WTC11 (cell line): ENCODE measurements at regions not wholly inside any gene's neighbourhood (a gene's known extent, or its start where the extent isn't known, plus 50 kb on each side); places are given as distances from the start of the nearest gene placed in this dataset.

Source experiments
- ATAC-seq: fragments of 200-7000 bp; cut with Tn5 transposase; 2 replicates; pipeline ENCODE4 v1.10.0; 2021; ENCODE audit warnings: mild to moderate bottlenecking, moderate library complexity
- CTCF ChIA-PET: fragments of 300-600 bp; sonication (Branson Sonifier 250); formaldehyde crosslinking; loops from one replicate; lab custom pipeline; 2021; ENCODE audit warnings: antibody characterized with exemption; lab: Charles Lee
- POLR2A ChIA-PET: fragments of 350-600 bp; sonication (Branson Sonifier 250); formaldehyde crosslinking; loops from one replicate; lab custom pipeline; 2021; ENCODE audit warnings: antibody characterized with exemption; lab: Charles Lee
- DNase-seq: peaks from one replicate; pipeline ENCODE4 v3.0.0; 2021; ENCODE audit warnings: low spot score
- H3K27ac Mint-ChIP-seq: 2 replicates; pipeline ENCODE4 v1.8.0; 2021; ENCODE audit warnings: mixed read lengths
- H3K27me3 Mint-ChIP-seq: 2 replicates; pipeline ENCODE4 v1.8.0; 2021; ENCODE audit warnings: low read depth, mild to moderate bottlenecking, moderate library complexity, mixed read lengths
- H3K36me3 Mint-ChIP-seq: 2 replicates; pipeline ENCODE4 v1.8.0; 2021; ENCODE audit warnings: mixed read lengths
- H3K4me1 Mint-ChIP-seq: 2 replicates; pipeline ENCODE4 v1.8.0; 2022; ENCODE audit warnings: mixed read lengths
- H3K4me3 Mint-ChIP-seq: 2 replicates; pipeline ENCODE4 v1.8.0; 2021; ENCODE audit warnings: mild to moderate bottlenecking, moderate library complexity, mixed read lengths
- H3K9me3 Mint-ChIP-seq: 2 replicates; pipeline ENCODE4 v1.8.0; 2021; ENCODE audit warnings: mixed read lengths
- ATF2 ChIP-seq: sonication (generic); formaldehyde crosslinking; IDR thresholded peaks from 2 replicates; pipeline ENCODE4 v1.8.1; 2022; ENCODE audit warnings: low read depth, missing genetic modification reagents, borderline replicate concordance
- E2F5 ChIP-seq: sonication (generic); formaldehyde crosslinking; IDR thresholded peaks from 2 replicates; pipeline ENCODE4 v1.8.1; 2022; ENCODE audit warnings: mild to moderate bottlenecking, moderate library complexity, missing genetic modification reagents
- ESRRA ChIP-seq: sonication (generic); formaldehyde crosslinking; IDR thresholded peaks from 2 replicates; pipeline ENCODE4 v1.8.1; 2022; ENCODE audit warnings: mild to moderate bottlenecking, missing genetic modification reagents, borderline replicate concordance
- ETV6 ChIP-seq: sonication (generic); formaldehyde crosslinking; IDR thresholded peaks from 2 replicates; pipeline ENCODE4 v1.8.1; 2022; ENCODE audit warnings: mild to moderate bottlenecking, missing genetic modification reagents
- FOXP1 ChIP-seq: sonication (generic); formaldehyde crosslinking; IDR thresholded peaks from 2 replicates; pipeline ENCODE4 v1.8.0; 2022; ENCODE audit warnings: missing genetic modification reagents, mild to moderate bottlenecking, moderate library complexity, borderline replicate concordance
- GABPB1 ChIP-seq: sonication (generic); formaldehyde crosslinking; IDR thresholded peaks from 2 replicates; pipeline ENCODE4 v1.8.1; 2023; ENCODE audit warnings: mild to moderate bottlenecking, missing genetic modification reagents
- GRHL2 ChIP-seq: fragments of 250-450 bp; sonication (Bioruptor Pico); IDR thresholded peaks from 2 replicates; pipeline ENCODE4 v1.8.0; 2022; ENCODE audit warnings: mild to moderate bottlenecking, moderate library complexity; ENCODE audit not compliant: insufficient replicate concordance, severe bottlenecking
- HMGA2 ChIP-seq: fragments of 250-450 bp; sonication (Bioruptor Pico); IDR thresholded peaks from 2 replicates; pipeline ENCODE4 v1.4.0; 2021; ENCODE audit warnings: mild to moderate bottlenecking, moderate library complexity
- JAZF1 ChIP-seq: fragments of 250-450 bp; sonication (Bioruptor Pico); IDR thresholded peaks from 2 replicates; pipeline ENCODE4 v1.9.0; 2021; ENCODE audit warnings: moderate library complexity, mild to moderate bottlenecking, inconsistent platforms
- JUN ChIP-seq: sonication (generic); formaldehyde crosslinking; IDR thresholded peaks from 2 replicates; pipeline ENCODE4 v1.8.0; 2023; ENCODE audit warnings: mild to moderate bottlenecking, missing genetic modification reagents
- OVOL2 ChIP-seq: fragments of 250-450 bp; sonication (Bioruptor Pico); IDR thresholded peaks from 2 replicates; pipeline ENCODE4 v1.9.0; 2021; ENCODE audit warnings: mild to moderate bottlenecking, borderline replicate concordance
- ZNF671 ChIP-seq: fragments of 250-450 bp; sonication (Bioruptor Pico); IDR thresholded peaks from 2 replicates; pipeline ENCODE4 v1.8.0; 2021; ENCODE audit warnings: mild to moderate bottlenecking
- TF ChIP-seq, protein P1 (sequence below): sonication (generic); formaldehyde crosslinking; IDR thresholded peaks from 2 replicates; pipeline ENCODE4 v1.8.0; 2023; ENCODE audit warnings: mild to moderate bottlenecking, missing genetic modification reagents
- TF ChIP-seq, protein P2 (sequence below): sonication (generic); formaldehyde crosslinking; IDR thresholded peaks from 2 replicates; pipeline ENCODE4 v1.8.0; 2022; ENCODE audit warnings: mild to moderate bottlenecking, missing genetic modification reagents

DNA sequence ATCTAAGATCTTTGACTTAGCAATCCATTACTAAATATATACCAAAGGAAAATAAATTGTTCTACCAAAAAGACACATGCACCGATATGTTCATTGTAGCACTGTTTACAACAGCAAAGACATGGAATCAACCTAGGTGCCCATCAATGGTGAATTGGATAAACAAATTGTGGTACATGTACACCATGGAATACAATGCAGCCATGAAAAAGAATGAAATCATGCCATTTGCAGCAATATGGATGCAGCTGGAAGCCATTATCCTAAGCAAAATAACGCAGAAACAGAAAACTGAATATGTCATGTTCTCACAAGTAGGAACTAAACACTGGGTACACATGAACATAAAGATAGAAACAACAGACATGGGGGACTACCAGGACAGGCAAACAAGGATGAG lies 589.5 kb downstream of the IRX1 start:
- Mint-ChIP-seq H3K4me1 (no peaks in the 10 kb centered on the region), H3K4me3 (no peak overlapping the region), H3K27ac (no peak overlapping the region), H3K9me3 (peaks cover 39% of the 10 kb centered on the region), H3K36me3 (peaks cover 20% of the 10 kb centered on the region), H3K27me3 (no peaks in the 10 kb centered on the region; the same call in 1 of the 2 replicates)
- ChIA-PET POLR2A (no interaction called here), CTCF (no interaction called here)
- DNase-seq (no peak), ATAC-seq (no peak)
- no peak for TF ChIP-seq JUN (CRISPR knock-in tag)
- no peak for TF ChIP-seq ETV6 (CRISPR knock-in tag)
- no peak for TF ChIP-seq JAZF1 (CRISPR knock-in tag)

- TF ChIP-seq OVOL2 (no peak), GABPB1 (no peak), HMGA2 (CRISPR knock-in tag) (no peak), E2F5 (CRISPR knock-in tag) (no peak)
- TF ChIP-seq, protein P1, sequence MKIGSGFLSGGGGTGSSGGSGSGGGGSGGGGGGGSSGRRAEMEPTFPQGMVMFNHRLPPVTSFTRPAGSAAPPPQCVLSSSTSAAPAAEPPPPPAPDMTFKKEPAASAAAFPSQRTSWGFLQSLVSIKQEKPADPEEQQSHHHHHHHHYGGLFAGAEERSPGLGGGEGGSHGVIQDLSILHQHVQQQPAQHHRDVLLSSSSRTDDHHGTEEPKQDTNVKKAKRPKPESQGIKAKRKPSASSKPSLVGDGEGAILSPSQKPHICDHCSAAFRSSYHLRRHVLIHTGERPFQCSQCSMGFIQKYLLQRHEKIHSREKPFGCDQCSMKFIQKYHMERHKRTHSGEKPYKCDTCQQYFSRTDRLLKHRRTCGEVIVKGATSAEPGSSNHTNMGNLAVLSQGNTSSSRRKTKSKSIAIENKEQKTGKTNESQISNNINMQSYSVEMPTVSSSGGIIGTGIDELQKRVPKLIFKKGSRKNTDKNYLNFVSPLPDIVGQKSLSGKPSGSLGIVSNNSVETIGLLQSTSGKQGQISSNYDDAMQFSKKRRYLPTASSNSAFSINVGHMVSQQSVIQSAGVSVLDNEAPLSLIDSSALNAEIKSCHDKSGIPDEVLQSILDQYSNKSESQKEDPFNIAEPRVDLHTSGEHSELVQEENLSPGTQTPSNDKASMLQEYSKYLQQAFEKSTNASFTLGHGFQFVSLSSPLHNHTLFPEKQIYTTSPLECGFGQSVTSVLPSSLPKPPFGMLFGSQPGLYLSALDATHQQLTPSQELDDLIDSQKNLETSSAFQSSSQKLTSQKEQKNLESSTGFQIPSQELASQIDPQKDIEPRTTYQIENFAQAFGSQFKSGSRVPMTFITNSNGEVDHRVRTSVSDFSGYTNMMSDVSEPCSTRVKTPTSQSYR (CRISPR knock-in tag): no peak
- ChIA-PET POLR2A (no interaction called here), CTCF (interaction anchor here (0.6 to 0.7 kb wide), 2 partner anchors 107 to 1450 kb away, joined by 3 to 5 read pairs; no protein-coding TSS in a partner anchor)
- Mint-ChIP-seq H3K36me3 (peaks cover 18% of the 10 kb centered on the region), H3K27ac (no peak overlapping the region), H3K27me3 (no peaks in the 10 kb centered on the region; the same call in 1 of the 2 replicates), H3K9me3 (peaks cover 36% of the 10 kb centered on the region), H3K4me3 (no peak overlapping the region), H3K4me1 (peaks cover 4% of the 10 kb centered on the region; the same call in 1 of the 2 replicates)
- no peak for DNase-seq
- peak; percentile 38; the same call in 1 of the 2 replicates for ATAC-seq
Observed at GRCh38 chr5:4188704-4189103, 593.1 kb downstream of the IRX1 start.

DNA sequence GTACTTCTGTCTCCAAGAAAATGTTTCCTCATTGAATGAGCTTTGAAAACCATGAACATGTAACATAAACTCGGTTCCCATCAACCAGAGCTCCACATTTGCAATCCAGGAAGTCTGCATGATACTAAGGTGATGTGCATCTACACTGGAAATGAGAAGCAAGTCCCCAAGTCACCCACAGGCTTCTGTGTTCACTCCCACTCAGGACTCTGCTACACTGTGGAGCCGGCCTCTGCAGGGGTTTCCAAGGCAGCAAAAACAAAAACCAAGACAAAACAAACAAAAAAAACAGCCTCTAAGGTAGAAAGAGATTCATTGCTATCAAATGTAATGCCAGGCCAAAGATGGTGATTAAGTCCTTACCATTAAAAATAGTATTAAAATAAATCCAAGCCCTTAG lies 593.7 kb downstream of the IRX1 start:
- DNase-seq: no peak
- H3K4me3 Mint-ChIP-seq: no peak overlapping the region
- TF ChIP-seq GRHL2 (CRISPR knock-in tag) (no peak), ATF2 (CRISPR knock-in tag) (no peak), FOXP1 (CRISPR knock-in tag) (no peak), ESRRA (no peak), ZNF671 (CRISPR knock-in tag) (no peak)
- TF ChIP-seq, protein P2, sequence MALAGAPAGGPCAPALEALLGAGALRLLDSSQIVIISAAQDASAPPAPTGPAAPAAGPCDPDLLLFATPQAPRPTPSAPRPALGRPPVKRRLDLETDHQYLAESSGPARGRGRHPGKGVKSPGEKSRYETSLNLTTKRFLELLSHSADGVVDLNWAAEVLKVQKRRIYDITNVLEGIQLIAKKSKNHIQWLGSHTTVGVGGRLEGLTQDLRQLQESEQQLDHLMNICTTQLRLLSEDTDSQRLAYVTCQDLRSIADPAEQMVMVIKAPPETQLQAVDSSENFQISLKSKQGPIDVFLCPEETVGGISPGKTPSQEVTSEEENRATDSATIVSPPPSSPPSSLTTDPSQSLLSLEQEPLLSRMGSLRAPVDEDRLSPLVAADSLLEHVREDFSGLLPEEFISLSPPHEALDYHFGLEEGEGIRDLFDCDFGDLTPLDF: no peak
- TF ChIP-seq, all 79 proteins: peak for 0
- Mint-ChIP-seq H3K27ac (no peak overlapping the region), H3K9me3 (peaks cover 30% of the 10 kb centered on the region), H3K4me1 (peaks cover 4% of the 10 kb centered on the region; the same call in 1 of the 2 replicates), H3K27me3 (no peaks in the 10 kb centered on the region; the same call in 1 of the 2 replicates), H3K36me3 (peaks cover 12% of the 10 kb centered on the region)
- no peak for ATAC-seq
- CTCF ChIA-PET: interaction anchor here (0.6 to 0.7 kb wide), 2 partner anchors 107 to 1450 kb away, joined by 3 to 5 read pairs; no protein-coding TSS in a partner anchor
- POLR2A ChIA-PET: no interaction called here
